ENCODE measurements at regions not wholly inside any gene's neighbourhood (a gene's known extent, or its start where the extent isn't known, plus 50 kb on each side); places are given as distances from the start of the nearest gene placed in this dataset.

DNA sequence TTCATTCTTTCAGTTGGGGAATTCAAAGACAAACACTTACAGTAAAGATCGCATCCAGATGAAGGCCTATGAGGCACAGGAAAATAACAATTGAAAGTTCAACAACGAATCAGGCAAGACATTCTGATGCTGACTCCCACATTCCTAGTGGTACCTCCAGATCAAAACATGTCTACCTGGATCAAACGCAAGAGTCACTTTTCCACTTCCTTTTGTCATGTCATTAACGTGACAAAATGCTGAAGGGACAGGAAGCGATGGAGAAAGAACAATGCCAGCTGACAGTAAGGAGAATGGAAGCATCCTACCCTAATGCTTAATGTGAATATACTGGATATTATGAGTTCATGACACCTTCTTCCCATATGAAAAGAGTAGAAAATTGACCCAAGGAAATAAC is 365.4 kb upstream of the CDH11 start:
- Histone ChIP-seq H2BK20ac (ENCODE audit: low read length) (no peak overlapping the region), H3K4me2 (ENCODE audit: insufficient read depth in 1 of 2, low read depth in 2 of 2, low read length in 2 of 2) (no peak overlapping the region), H3K23me2 (ENCODE audit: low read depth, low read length) (no peaks in the 10 kb centered on the region), H4K91ac (replicated peaks; ENCODE audit: insufficient read length, low read length) (no peak overlapping the region), H3K4me3 (ENCODE audit: extremely low read depth in 1 of 4, insufficient read depth in 2 of 4, low read depth in 3 of 4, low read length in 4 of 4) (no peak overlapping the region), H3K14ac (ENCODE audit: insufficient read length) (no peak overlapping the region), H2BK120ac (replicated peaks; ENCODE audit: low read depth, low read length) (no peak overlapping the region), H3K27me3 (replicated peaks in 1 of 4; ENCODE audit: control insufficient read depth in 3 of 4, extremely low read depth in 1 of 4, insufficient read depth in 3 of 4, low read length in 3 of 4) (no peaks in the 10 kb centered on the region), H3K79me2 (ENCODE audit: control insufficient read depth in 1 of 2, insufficient read depth in 2 of 2, low read length in 2 of 2) (no peaks in the 10 kb centered on the region), H2BK15ac (ENCODE audit: low read length) (no peak overlapping the region), H2AK5ac (ENCODE audit: low read depth, low read length) (no peak overlapping the region), H2BK12ac (ENCODE audit: low read depth, low read length) (no peak overlapping the region), H3K18ac (ENCODE audit: extremely low read depth, low read length) (no peak overlapping the region), H3K23ac (ENCODE audit: insufficient read length) (no peak overlapping the region), H3K36me3 (ENCODE audit: control insufficient read depth in 2 of 4, insufficient read depth in 4 of 4, low read length in 3 of 4) (no peaks in the 10 kb centered on the region), H4K20me1 (replicated peaks in 1 of 2; ENCODE audit: control insufficient read depth in 1 of 2, insufficient read depth in 2 of 2, low read length in 2 of 2) (no peaks in the 10 kb centered on the region), H2BK5ac (ENCODE audit: low read depth, low read length) (no peak overlapping the region), H3K4me1 (replicated peaks in 1 of 4; ENCODE audit: control insufficient read depth in 3 of 4, insufficient read depth in 4 of 4, low read length in 3 of 4) (no peaks in the 10 kb centered on the region), H3K79me1 (ENCODE audit: low read depth, low read length) (no peaks in the 10 kb centered on the region), H3K27ac (ENCODE audit: low read depth, low read length) (no peak overlapping the region), H3K4ac (replicated peaks; ENCODE audit: insufficient read length, low read depth, low read length) (no peak overlapping the region), H2AFZ (ENCODE audit: low read length) (no peak overlapping the region), H3K9me3 (ENCODE audit: insufficient read depth in 2 of 2, low read depth in 1 of 2, low read length in 1 of 2) (no peaks in the 10 kb centered on the region), H3K56ac (replicated peaks; ENCODE audit: insufficient read length, low read depth, low read length) (no peak overlapping the region), H3K9ac (replicated peaks in 1 of 4; ENCODE audit: extremely low read depth in 1 of 4, low read depth in 3 of 4, low read length in 3 of 4) (no peak overlapping the region), H4K8ac (ENCODE audit: extremely low read depth, insufficient read depth, low read length) (no peak overlapping the region), H4K5ac (ENCODE audit: insufficient read length, low read depth, low read length) (no peak overlapping the region)
- 89% methylated on average over 5 of the region's 5 CpGs; no CpG with 5 or more reads in 1 of the 2 experiments for whole genome bisulfite sequencing, 2 experiments (ENCODE audit: extremely low coverage in 1 of 2, insufficient coverage in 1 of 2, insufficient read length in 1 of 2, insufficient replicate concordance in 2 of 2, low coverage in 1 of 2, low lambda C conversion rate in 2 of 2, missing lambda C conversion rate in 1 of 2)
- POLR2A ChIA-PET (ENCODE audit: partially characterized antibody): no interaction called here
- CTCF ChIA-PET (ENCODE audit: partially characterized antibody): no interaction called here
- no peak for TF ChIP-seq SP2 (IDR thresholded peaks at IDR 0.05; ENCODE audit: low read length)
- FAIRE-seq (no peak), DNase-seq (ENCODE audit: low read depth in 1 of 2, low spot score in 2 of 2) (no peak)

Data from H1 (cell line).